ENCODE measurements at regions not wholly inside any gene's neighbourhood (a gene's known extent, or its start where the extent isn't known, plus 50 kb on each side); places are given as distances from the start of the nearest gene placed in this dataset.

DNA sequence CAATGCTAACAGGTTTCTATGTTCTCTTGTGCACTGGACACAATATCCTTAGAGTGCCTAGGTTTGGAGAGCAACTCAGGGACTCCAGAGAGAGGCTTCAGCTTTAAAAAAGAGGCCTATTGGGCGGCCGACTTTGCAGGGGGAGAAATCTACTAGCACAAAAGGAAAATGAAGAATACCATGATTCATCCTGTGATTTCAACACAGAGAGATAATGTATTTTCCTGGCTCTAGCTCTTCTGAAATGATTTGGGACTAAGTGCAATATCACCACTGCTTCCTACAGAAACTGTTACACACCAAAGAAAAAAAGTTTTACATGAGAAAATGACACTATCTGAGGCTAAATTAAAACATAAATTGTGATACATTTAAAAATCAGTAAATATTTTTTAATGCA is 146.1 kb upstream of the TSLP start:
- TF ChIP-seq, protein P1, sequence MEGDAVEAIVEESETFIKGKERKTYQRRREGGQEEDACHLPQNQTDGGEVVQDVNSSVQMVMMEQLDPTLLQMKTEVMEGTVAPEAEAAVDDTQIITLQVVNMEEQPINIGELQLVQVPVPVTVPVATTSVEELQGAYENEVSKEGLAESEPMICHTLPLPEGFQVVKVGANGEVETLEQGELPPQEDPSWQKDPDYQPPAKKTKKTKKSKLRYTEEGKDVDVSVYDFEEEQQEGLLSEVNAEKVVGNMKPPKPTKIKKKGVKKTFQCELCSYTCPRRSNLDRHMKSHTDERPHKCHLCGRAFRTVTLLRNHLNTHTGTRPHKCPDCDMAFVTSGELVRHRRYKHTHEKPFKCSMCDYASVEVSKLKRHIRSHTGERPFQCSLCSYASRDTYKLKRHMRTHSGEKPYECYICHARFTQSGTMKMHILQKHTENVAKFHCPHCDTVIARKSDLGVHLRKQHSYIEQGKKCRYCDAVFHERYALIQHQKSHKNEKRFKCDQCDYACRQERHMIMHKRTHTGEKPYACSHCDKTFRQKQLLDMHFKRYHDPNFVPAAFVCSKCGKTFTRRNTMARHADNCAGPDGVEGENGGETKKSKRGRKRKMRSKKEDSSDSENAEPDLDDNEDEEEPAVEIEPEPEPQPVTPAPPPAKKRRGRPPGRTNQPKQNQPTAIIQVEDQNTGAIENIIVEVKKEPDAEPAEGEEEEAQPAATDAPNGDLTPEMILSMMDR (IDR thresholded peaks at IDR 0.05) = no peak
- no peak for DNase-seq (ENCODE audit: low spot score)
- H3K4me3 ChIP-seq = no peak overlapping the region
- H3K27me3 ChIP-seq = no peaks in the 10 kb centered on the region
- peaks cover 0 to 3% of the 10 kb centered on the region in 2 donors for H3K4me1 ChIP-seq
- H3K9me3 ChIP-seq = no peaks in the 10 kb centered on the region
- no peak overlapping the region for H3K27ac ChIP-seq
- H3K36me3 ChIP-seq = no peaks in the 10 kb centered on the region

DNA sequence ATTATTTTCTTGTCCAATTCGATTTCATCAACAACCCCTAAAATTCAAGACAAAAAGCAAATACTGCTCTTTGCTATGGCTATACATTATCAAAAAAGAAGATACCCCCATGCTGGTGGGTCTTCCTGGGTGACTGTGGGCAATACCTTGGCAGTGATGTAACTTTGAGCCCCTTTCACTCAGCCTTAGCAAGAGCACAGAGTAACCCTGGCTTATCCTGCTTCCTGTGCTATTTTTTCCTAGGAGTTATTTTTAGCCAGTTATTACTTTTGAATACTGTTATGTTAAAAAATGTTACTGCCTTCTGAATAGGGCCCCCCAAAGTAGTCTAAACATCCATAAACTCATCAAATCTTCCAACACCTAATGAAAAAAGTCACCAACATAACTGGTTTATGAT is 145.6 kb upstream of the TSLP start:
- no peaks in the 10 kb centered on the region for H3K9me3 ChIP-seq
- H3K4me3 ChIP-seq = no peak overlapping the region
- no peaks in the 10 kb centered on the region for H3K36me3 ChIP-seq
- TF ChIP-seq, protein P1 (IDR thresholded peaks at IDR 0.05) = no peak
- DNase-seq (ENCODE audit: low spot score) = no peak
- H3K4me1 ChIP-seq = peaks cover 0 to 3% of the 10 kb centered on the region in 2 donors
- H3K27ac ChIP-seq = no peak overlapping the region
- no peaks in the 10 kb centered on the region for H3K27me3 ChIP-seq

DNA sequence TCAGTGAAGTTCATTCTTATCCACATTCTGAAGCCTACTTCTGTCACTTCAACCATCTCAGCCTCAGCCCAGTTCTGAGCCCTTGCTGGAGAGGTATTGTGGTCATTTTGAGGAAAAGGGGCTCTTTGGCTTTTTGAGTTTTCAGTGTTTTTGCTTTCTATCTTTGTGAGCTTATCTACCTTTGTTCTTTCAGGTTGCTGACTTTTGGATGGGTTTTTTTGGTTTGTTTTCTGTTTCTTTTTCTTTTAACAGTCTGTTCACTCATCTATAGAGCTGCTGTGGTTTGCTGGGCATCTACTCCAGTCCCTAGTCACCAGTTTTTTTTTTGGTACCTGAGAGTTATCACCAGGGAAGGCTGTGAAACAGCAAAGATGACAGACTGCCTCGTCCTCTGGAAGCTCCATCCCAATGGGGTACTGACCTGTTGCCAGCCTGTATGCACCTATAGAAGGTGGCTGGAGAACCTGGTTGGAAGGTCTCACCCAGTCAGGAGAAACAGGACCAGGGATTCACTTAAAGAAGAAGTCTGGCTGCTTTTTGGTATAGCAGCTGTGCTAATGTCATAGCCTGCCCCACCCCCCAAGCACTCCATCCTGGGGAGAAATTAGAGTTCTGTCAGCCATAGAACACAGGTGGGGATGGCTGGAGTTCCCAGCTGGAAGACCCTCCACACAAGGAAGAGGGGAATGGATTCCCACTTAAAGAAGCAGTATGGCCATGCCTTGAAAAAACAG is 138.6 kb upstream of the TSLP start:
- DNase-seq (ENCODE audit: low spot score) = no peak
- no peaks in the 10 kb centered on the region for H3K36me3 ChIP-seq
- H3K27ac ChIP-seq = no peak overlapping the region
- TF ChIP-seq, protein P1 (IDR thresholded peaks at IDR 0.05) = no peak
- no peaks in the 10 kb centered on the region for H3K4me1 ChIP-seq
- no peaks in the 10 kb centered on the region for H3K9me3 ChIP-seq
- no peaks in the 10 kb centered on the region for H3K27me3 ChIP-seq
- H3K4me3 ChIP-seq = no peak overlapping the region

DNA sequence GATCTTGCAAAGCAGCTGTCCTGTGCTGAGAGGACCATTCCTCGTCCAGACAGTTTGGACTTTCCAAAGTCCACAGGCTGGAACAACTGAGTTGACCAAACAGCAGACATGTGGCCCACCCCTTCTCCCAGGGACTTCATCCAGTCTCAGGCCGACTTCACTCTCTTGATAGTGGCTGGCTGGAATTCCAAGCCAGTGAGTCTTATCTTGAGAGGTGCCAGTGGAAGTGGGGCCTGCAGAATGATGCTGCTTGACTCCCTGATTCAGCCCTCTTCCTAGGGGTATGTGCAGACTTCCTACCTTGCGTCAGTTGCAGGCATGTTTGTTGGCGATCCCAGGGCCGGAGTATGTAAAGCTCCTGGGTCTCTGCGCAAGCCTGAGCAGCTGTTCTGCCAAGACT is 131.4 kb upstream of the TSLP start:
- Histone ChIP-seq H3K36me3 (no peaks in the 10 kb centered on the region), H3K27ac (no peak overlapping the region), H3K9me3 (no peaks in the 10 kb centered on the region), H3K27me3 (no peaks in the 10 kb centered on the region), H3K4me1 (no peaks in the 10 kb centered on the region), H3K4me3 (no peak overlapping the region)
- TF ChIP-seq, protein P1 (IDR thresholded peaks at IDR 0.05) = no peak
- DNase-seq (ENCODE audit: low spot score) = no peak

DNA sequence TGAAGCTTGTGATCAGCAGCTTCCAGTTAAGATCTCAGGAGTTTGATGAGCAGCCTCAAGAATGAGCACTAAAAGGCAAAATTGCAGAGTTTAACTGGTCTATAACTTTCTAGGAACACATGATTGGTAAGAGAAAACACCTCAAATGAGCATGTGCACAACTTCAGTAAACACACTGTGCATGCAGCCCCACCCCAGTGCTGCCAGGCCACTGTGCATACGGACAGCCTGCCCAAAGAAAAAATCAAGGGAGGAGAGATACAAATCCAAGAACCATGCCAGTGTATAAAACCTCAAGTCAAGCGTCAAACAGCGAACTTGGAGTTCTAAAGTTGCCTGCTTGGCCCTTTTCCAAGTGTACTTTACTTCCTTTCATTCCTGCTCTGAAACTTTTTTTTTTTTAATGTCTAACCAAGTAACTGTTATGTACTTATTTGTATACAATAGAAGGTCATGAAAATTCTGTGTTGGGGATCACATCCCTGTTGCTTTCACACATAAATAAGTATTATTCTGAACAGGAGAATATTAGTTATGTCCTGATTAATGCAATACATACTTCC is 125.6 kb upstream of the TSLP start:
- no peak overlapping the region for H3K4me3 ChIP-seq
- H3K4me1 ChIP-seq = no peaks in the 10 kb centered on the region
- H3K36me3 ChIP-seq = no peaks in the 10 kb centered on the region
- no peaks in the 10 kb centered on the region for H3K9me3 ChIP-seq
- TF ChIP-seq, protein P1 (IDR thresholded peaks at IDR 0.05) = no peak
- DNase-seq (ENCODE audit: low spot score) = no peak
- no peak overlapping the region for H3K27ac ChIP-seq
- H3K27me3 ChIP-seq = no peaks in the 10 kb centered on the region

All from right atrium auricular region (tissue), 2 donors.